ENCODE measurements at regions not wholly inside any gene's neighbourhood (a gene's known extent, or its start where the extent isn't known, plus 50 kb on each side); places are given as distances from the start of the nearest gene placed in this dataset.
A peak's percentile ranks its signal among the peaks of the same experiment; 100 is the strongest.
"Not testable (repeated sequence)": the region's sequence is repeated elsewhere in the genome, so short reads cannot be mapped to it uniquely, and the experiment has no call there.

GRCh38 chr2:128608921-128609880, 290.5 kb upstream of the HS6ST1 start:
- DNase-seq (ENCODE audit: low read depth), result no peak

- no peak for DNase-seq (ENCODE audit: low read depth)
These were observed 291.8 kb upstream of the HS6ST1 start for GRCh38 chr2:128610496-128610895.

- DNase-seq (ENCODE audit: low read depth), result no peak
These were observed 293.0 kb upstream of the HS6ST1 start for GRCh38 chr2:128611421-128612320.

GRCh38 chr2:128612628-128613027, 294.0 kb upstream of the HS6ST1 start:
- DNase-seq (ENCODE audit: low read depth), result no peak

GRCh38 chr2:128613351-128613750, 294.7 kb upstream of the HS6ST1 start:
- no peak for DNase-seq (ENCODE audit: low read depth)

GRCh38 chr2:128613876-128614275, 295.2 kb upstream of the HS6ST1 start:
- no peak for DNase-seq (ENCODE audit: low read depth)

GRCh38 chr2:128614907-128615306, 296.2 kb upstream of the HS6ST1 start:
- DNase-seq (ENCODE audit: low read depth), result not testable (repeated sequence)

GRCh38 chr2:128615571-128615970, 296.9 kb upstream of the HS6ST1 start:
- no peak for DNase-seq (ENCODE audit: low read depth)

GRCh38 chr2:128617029-128617590, 298.4 kb upstream of the HS6ST1 start:
- DNase-seq (ENCODE audit: low read depth), result no peak

GRCh38 chr2:128617661-128618060, 299.0 kb upstream of the HS6ST1 start:
- no peak for DNase-seq (ENCODE audit: low read depth)

- no peak for DNase-seq (ENCODE audit: low read depth)
These were observed 300.0 kb upstream of the HS6ST1 start for GRCh38 chr2:128618642-128619041.

GRCh38 chr2:128619471-128620325, 301.0 kb upstream of the HS6ST1 start:
- no peak for DNase-seq (ENCODE audit: low read depth)

- DNase-seq (ENCODE audit: low read depth), result no peak
These were observed 302.4 kb upstream of the HS6ST1 start for GRCh38 chr2:128621074-128621473.

- DNase-seq (ENCODE audit: low read depth), result no peak
These were observed 303.7 kb upstream of the HS6ST1 start for GRCh38 chr2:128622371-128622770.

- DNase-seq (ENCODE audit: low read depth), result no peak
These were observed 304.4 kb upstream of the HS6ST1 start for GRCh38 chr2:128622955-128623620.

- DNase-seq (ENCODE audit: low read depth), result peak; percentile 68
These were observed 305.4 kb upstream of the HS6ST1 start for GRCh38 chr2:128623776-128624761.

- no peak for DNase-seq (ENCODE audit: low read depth)
These were observed 306.3 kb upstream of the HS6ST1 start for GRCh38 chr2:128624956-128625355.

GRCh38 chr2:128625421-128625820, 306.8 kb upstream of the HS6ST1 start:
- no peak for DNase-seq (ENCODE audit: low read depth)

Measured in HT1080 (cell line).